Stimulated activated CD8-positive, alpha-beta memory T cell treated with anti-CD3 and anti-CD28 coated beads, Interleukin-7, amount 100 ng/mL, for 48 hours (primary cell): ENCODE measurements at regions not wholly inside any gene's neighbourhood (a gene's known extent, or its start where the extent isn't known, plus 50 kb on each side); places are given as distances from the start of the nearest gene placed in this dataset.
A peak's percentile ranks its signal among the peaks of the same experiment; 100 is the strongest.

Experiments used
- DNase-seq, 2 donors: peaks; one replicate each; pipeline ENCODE4 v3.0.0-alpha.2; 2020; ENCODE audit warnings: low read depth in 1 of 2; ENCODE audit errors: extremely low read depth in 1 of 2

- no peak for DNase-seq
These were observed 272.5 kb downstream of the DSEL start for GRCh38 chr18:67243799-67244587.

- DNase-seq: no peak
These were observed 274.5 kb downstream of the DSEL start for GRCh38 chr18:67242001-67242400.

GRCh38 chr18:67241299-67241698 is 275.2 kb downstream of the DSEL start:
- DNase-seq: no peak

GRCh38 chr18:67239826-67240225 is 276.7 kb downstream of the DSEL start:
- peak in 1 of 2 donors; percentile 8 for DNase-seq

- DNase-seq: no peak
These were observed 283.5 kb downstream of the DSEL start for GRCh38 chr18:67232991-67233390.

- DNase-seq: no peak
These were observed 284.1 kb downstream of the DSEL start for GRCh38 chr18:67232406-67232805.

GRCh38 chr18:67222887-67223286 is 293.6 kb downstream of the DSEL start:
- DNase-seq: no peak

GRCh38 chr18:67219821-67220220 is 296.7 kb downstream of the DSEL start:
- no peak for DNase-seq

- DNase-seq: no peak
These were observed 298.0 kb downstream of the DSEL start for GRCh38 chr18:67218556-67218955.

GRCh38 chr18:67217551-67218166 is 298.9 kb downstream of the DSEL start:
- DNase-seq: no peak

- no peak for DNase-seq
These were observed 299.7 kb downstream of the DSEL start for GRCh38 chr18:67216846-67217245.

GRCh38 chr18:67215686-67216085 is 300.8 kb downstream of the DSEL start:
- no peak for DNase-seq

- no peak for DNase-seq
These were observed 304.9 kb downstream of the DSEL start for GRCh38 chr18:67211646-67212045.

- no peak for DNase-seq
These were observed 315.9 kb downstream of the DSEL start for GRCh38 chr18:67200665-67201064.

- DNase-seq: no peak
These were observed 316.4 kb downstream of the DSEL start for GRCh38 chr18:67199993-67200617.

- DNase-seq: no peak
These were observed 321.6 kb downstream of the DSEL start for GRCh38 chr18:67194886-67195285.

- no peak for DNase-seq
These were observed 324.0 kb downstream of the DSEL start for GRCh38 chr18:67192535-67192934.

GRCh38 chr18:67183398-67183797 is 333.1 kb downstream of the DSEL start:
- DNase-seq: no peak

GRCh38 chr18:67179726-67180125 is 336.8 kb downstream of the DSEL start:
- DNase-seq: no peak

- no peak for DNase-seq
These were observed 356.9 kb downstream of the DSEL start for GRCh38 chr18:67159662-67160061.

GRCh38 chr18:67154979-67155378 is 361.5 kb downstream of the DSEL start:
- DNase-seq: no peak

GRCh38 chr18:67151366-67151765 is 365.2 kb downstream of the DSEL start:
- DNase-seq: no peak
